ENCODE measurements at regions not wholly inside any gene's neighbourhood (a gene's known extent, or its start where the extent isn't known, plus 50 kb on each side); places are given as distances from the start of the nearest gene placed in this dataset.

- no peak for DNase-seq
Measured at GRCh38 chr4:100799761-100800539, 282.1 kb upstream of the EMCN start.

- DNase-seq, result no peak
Measured at GRCh38 chr4:100797791-100798190, 280.0 kb upstream of the EMCN start.

GRCh38 chr4:100797356-100797755 is 279.5 kb upstream of the EMCN start:
- DNase-seq, result no peak

- DNase-seq, result no peak
Measured at GRCh38 chr4:100796332-100796731, 278.5 kb upstream of the EMCN start.

- no peak for DNase-seq
Measured at GRCh38 chr4:100795581-100795980, 277.8 kb upstream of the EMCN start.

- no peak for DNase-seq
Measured at GRCh38 chr4:100790836-100791615, 273.2 kb upstream of the EMCN start.

GRCh38 chr4:100789991-100790390 is 272.2 kb upstream of the EMCN start:
- DNase-seq, result no peak

- no peak for DNase-seq
Measured at GRCh38 chr4:100786481-100786880, 268.7 kb upstream of the EMCN start.

GRCh38 chr4:100782356-100782755 is 264.5 kb upstream of the EMCN start:
- no peak for DNase-seq

- no peak for DNase-seq
Measured at GRCh38 chr4:100781435-100781834, 263.6 kb upstream of the EMCN start.

GRCh38 chr4:100780126-100780525 is 262.3 kb upstream of the EMCN start:
- no peak for DNase-seq

- no peak for DNase-seq
Measured at GRCh38 chr4:100778431-100778830, 260.6 kb upstream of the EMCN start.

- no peak for DNase-seq
Measured at GRCh38 chr4:100762738-100763137, 244.9 kb upstream of the EMCN start.

GRCh38 chr4:100754751-100755150 is 236.9 kb upstream of the EMCN start:
- no peak for DNase-seq

- no peak for DNase-seq
Measured at GRCh38 chr4:100746141-100746739, 228.4 kb upstream of the EMCN start.

- no peak for DNase-seq
Measured at GRCh38 chr4:100742045-100742444, 224.2 kb upstream of the EMCN start.

GRCh38 chr4:100739426-100739825 is 221.6 kb upstream of the EMCN start:
- DNase-seq, result no peak

- DNase-seq, result no peak
Measured at GRCh38 chr4:100738196-100739165, 220.7 kb upstream of the EMCN start.

GRCh38 chr4:100736641-100737451 is 219.0 kb upstream of the EMCN start:
- no peak for DNase-seq

- no peak for DNase-seq
Measured at GRCh38 chr4:100728861-100729260, 211.0 kb upstream of the EMCN start.

- no peak for DNase-seq
Measured at GRCh38 chr4:100722866-100723459, 205.1 kb upstream of the EMCN start.

Measured in NCI-H1930 (cell line).